Activated T-helper 1 cell treated with anti-CD3 and anti-CD28 coated beads, Interleukin-12 subunit alpha, Interleukin-12 subunit beta, Interleukin-2, Interleukin-4 antibody, amounts not matched to agents 30 ng/mL and 10 ng/mL and 1 ng/mL, durations not matched to agents 14 hours and 24 hours and 36 hours (primary cell): ENCODE measurements at regions not wholly inside any gene's neighbourhood (a gene's known extent, or its start where the extent isn't known, plus 50 kb on each side); places are given as distances from the start of the nearest gene placed in this dataset.

Source experiments
- DNase-seq: peaks from one replicate; pipeline ENCODE4 v3.0.0; 2021; ENCODE audit warnings: low spot score
- H3K27ac Mint-ChIP-seq: one replicate; pipeline ENCODE4 v1.8.0; 2021; ENCODE audit warnings: mild to moderate bottlenecking, mixed read lengths
- H3K27me3 Mint-ChIP-seq: one replicate; pipeline ENCODE4 v1.8.0; 2022; ENCODE audit warnings: mild to moderate bottlenecking, moderate library complexity, mixed read lengths; ENCODE audit not compliant: insufficient read depth
- H3K36me3 Mint-ChIP-seq: one replicate; pipeline ENCODE4 v1.8.0; 2021; ENCODE audit warnings: low read depth, mixed read lengths
- H3K4me1 Mint-ChIP-seq: one replicate; pipeline ENCODE4 v1.8.0; 2021; ENCODE audit warnings: low read depth, mixed read lengths
- H3K4me3 Mint-ChIP-seq: one replicate; pipeline ENCODE4 v1.8.0; 2021; ENCODE audit warnings: mild to moderate bottlenecking, moderate library complexity, mixed read lengths
- H3K9me3 Mint-ChIP-seq: one replicate; pipeline ENCODE4 v1.8.0; 2021; ENCODE audit warnings: mixed read lengths
- intact Hi-C: fragments of 100-400 bp; cut with micrococcal nuclease; formaldehyde crosslinking; loops from one replicate; pipeline ENCODE4 v1.15.1; 2024

DNA sequence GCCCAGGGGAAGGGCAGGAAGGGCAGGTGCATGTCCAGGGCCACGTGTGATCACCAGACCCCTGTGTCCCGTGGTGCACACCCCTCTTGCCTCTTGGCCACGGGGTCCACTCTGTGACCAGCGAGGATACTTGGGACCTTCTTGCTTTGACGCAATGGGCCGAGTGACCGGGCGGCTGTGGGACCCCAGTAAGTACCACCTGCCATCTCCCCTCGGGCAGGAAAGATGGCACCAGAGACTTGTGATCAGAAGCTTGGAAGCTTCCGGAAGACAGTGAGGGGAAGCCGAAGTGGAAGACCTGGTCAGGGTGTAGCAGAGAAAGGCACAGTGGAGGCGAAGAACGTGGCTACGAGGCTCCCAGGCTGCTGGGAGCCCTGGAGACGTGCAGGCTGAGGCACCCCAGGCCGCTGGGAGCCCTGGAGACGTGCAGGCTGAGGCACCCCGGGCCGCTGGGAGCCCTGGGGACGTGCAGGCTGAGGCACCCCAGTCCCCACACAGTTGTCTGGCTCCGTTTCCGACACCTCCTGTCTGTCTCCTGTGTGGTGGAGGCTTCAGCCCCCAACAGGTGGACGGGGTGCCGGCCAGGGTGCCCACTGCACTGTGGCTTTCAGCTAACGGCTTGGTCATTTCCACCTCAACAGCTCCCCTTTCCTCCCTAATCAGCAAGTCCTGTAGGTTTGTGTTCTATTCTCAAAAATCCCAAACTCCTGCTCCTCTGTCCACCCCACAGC, 663.5 kb downstream of the BRD1 start:
- intact Hi-C loops: no loop called here
- no peak for DNase-seq
- Mint-ChIP-seq H3K4me1 (no peaks in the 10 kb centered on the region), H3K9me3 (no peaks in the 10 kb centered on the region), H3K36me3 (no peaks in the 10 kb centered on the region), H3K4me3 (no peak overlapping the region), H3K27ac (no peak overlapping the region), H3K27me3 (no peaks in the 10 kb centered on the region)

DNA sequence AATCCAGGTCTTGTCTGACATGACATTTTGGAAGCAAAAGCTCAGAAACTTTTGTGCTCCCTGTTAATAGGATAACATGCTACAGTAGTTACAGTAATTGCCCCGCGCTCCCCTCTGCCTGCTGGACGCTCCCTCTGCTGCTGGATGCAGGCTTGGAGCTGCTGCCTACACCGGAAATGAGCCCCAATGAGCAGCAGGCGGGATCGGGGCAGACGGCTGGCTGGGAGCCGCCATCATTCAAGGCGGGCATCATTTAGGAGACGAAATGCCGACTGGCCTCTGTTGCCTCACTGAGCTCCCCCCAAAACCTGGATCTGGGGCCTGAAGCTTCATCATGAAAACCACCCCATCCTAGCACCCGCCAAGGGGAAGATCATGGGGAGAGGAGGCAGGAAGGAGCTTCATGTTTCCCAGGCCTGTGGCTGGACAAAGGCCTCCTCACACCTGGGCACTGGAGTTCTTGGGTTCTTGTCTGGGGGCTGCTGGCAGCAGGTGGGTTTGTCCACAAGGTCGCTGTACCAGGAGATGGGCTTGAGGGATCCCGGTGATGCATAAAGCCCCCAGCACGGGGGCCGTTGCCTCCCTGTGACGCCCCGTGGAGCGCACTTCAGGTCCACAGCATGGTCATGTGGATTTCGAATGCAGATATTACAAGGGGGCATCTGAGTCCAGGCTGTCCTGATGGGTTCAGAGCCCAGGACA, 664.3 kb downstream of the BRD1 start:
- intact Hi-C loops: no loop called here
- no peak for DNase-seq
- no peaks in the 10 kb centered on the region for H3K27me3 Mint-ChIP-seq
- no peaks in the 10 kb centered on the region for H3K4me1 Mint-ChIP-seq
- no peak overlapping the region for H3K27ac Mint-ChIP-seq
- H3K9me3 Mint-ChIP-seq: no peaks in the 10 kb centered on the region
- no peaks in the 10 kb centered on the region for H3K36me3 Mint-ChIP-seq
- H3K4me3 Mint-ChIP-seq: no peak overlapping the region

DNA sequence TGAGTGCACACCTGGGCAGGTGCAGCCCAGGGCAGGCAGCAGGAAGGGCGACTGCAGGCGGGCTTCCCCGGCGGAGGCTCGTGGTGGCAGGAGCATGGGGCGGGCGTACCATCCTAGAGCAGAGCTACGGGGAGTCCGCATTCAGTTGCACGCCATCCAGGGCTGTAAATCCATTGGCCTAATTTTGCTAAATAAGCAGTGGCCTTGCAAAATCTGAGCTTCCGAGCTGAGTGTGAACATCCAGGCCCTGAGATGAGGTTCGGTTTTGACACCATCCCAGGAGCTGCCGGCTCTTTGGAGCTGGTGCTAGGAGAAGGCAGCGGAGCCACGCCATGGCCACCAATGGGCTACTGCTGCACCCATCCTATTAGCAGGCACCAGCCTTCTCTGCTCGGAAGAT, 664.8 kb downstream of the BRD1 start:
- no peak for DNase-seq
- Mint-ChIP-seq H3K9me3 (no peaks in the 10 kb centered on the region), H3K4me1 (no peaks in the 10 kb centered on the region), H3K36me3 (no peaks in the 10 kb centered on the region), H3K4me3 (no peak overlapping the region), H3K27ac (no peak overlapping the region), H3K27me3 (no peaks in the 10 kb centered on the region)
- intact Hi-C loops: no loop called here

DNA sequence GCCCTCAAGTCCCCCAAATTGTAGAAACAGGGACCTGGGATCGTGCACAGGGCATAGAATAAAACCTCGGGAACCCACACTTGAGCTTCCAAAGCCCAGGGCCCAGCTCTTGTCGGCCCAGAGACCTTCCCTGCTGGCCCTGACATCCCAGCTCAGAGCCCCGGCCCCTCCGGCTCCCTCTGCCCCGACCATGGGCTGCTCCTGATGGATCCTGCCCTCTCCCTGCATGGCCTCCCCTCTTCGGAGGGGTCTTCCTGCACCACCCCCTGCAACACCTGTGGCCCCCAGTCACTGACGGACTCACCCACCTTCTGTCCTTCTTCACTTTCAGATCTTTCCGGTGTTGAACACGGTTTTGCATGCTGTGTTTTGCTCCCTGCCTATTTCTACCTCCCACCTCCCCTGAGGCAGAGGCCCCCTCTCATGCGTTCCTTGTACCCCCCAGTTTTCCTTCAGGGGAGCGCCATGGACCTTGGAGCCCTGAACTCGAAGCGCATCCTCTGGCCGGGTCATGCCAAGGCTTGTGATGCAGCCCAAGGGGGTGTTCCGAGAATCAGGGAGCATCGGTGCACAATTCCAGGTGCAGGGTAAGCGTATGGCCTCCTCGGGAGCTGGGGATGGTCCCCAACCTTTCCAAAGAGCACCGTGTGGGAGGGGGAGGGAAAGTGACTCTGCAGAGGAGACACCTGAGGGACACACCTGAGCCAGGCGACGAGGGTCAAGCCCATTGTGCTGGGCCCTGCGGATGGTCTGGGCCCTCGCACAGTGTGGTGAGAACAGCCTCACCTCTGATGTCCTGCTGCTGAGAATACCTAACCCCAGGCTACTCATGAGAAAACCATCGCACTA, 666.4 kb downstream of the BRD1 start:
- Mint-ChIP-seq H3K36me3 (no peaks in the 10 kb centered on the region), H3K9me3 (no peaks in the 10 kb centered on the region), H3K27me3 (no peaks in the 10 kb centered on the region), H3K4me1 (no peaks in the 10 kb centered on the region), H3K27ac (no peak overlapping the region), H3K4me3 (no peak overlapping the region)
- DNase-seq: no peak
- intact Hi-C loops: no loop called here

DNA sequence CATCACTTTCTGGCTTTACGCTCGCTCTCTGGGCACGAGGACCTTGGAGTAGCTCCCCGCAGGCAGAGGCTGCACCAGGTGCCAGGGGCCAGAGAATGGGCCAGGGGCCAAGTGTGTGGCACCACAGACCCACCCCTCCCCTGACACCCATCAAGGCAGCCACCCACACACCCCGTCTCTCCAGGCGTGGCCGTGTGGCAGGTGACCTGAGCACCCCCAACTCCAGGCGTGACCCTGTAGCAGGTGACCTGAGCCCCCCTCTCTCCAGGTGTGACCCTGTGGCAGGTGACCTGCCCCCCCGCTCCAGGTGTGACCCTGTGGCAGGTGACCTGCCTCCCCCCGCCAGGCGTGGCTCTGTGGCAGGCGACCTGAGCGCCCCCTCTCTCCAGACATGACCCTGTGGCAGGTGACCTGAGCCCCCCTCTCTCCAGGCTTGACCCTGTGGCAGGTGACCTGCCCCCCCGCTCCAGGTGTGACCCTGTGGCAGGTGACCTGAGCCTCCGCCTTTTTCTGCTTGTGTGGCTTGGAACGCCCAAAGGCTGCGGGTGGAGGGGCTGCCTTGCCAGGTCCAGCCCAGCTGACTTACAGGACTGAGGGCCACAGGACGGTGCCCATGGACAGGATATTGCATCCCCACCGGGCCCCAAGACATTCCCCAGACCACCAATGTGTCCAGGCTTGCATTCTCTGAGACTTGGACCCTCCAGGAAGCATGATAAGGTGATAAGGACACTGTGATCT, 667.2 kb downstream of the BRD1 start:
- Mint-ChIP-seq H3K9me3 (no peaks in the 10 kb centered on the region), H3K4me3 (no peak overlapping the region), H3K4me1 (no peaks in the 10 kb centered on the region), H3K27me3 (no peaks in the 10 kb centered on the region), H3K27ac (no peak overlapping the region), H3K36me3 (no peaks in the 10 kb centered on the region)
- intact Hi-C loops: no loop called here
- DNase-seq: no peak

DNA sequence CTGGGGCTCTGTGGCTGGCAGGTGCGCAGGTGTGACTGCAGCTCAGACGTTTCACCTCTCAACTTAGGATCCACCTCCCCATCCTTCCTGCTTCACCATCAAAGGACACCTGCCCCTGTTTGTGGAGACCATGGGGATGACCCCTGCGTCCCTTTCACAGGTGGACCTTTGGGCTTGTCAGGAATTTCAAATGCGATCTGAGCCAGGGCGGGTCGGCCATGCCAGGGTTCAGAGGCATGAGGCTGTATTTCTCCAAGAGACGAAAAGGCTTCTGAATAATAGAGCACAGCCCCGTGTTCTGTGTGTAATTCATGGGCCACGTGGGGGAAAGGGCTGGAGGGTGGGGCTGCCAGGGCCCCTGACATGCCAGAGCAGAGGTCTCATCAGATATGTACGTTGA, 668.0 kb downstream of the BRD1 start:
- no peak for DNase-seq
- H3K36me3 Mint-ChIP-seq: no peaks in the 10 kb centered on the region
- H3K9me3 Mint-ChIP-seq: no peaks in the 10 kb centered on the region
- intact Hi-C loops: no loop called here
- no peak overlapping the region for H3K4me3 Mint-ChIP-seq
- no peak overlapping the region for H3K27ac Mint-ChIP-seq
- H3K4me1 Mint-ChIP-seq: no peaks in the 10 kb centered on the region
- no peaks in the 10 kb centered on the region for H3K27me3 Mint-ChIP-seq

DNA sequence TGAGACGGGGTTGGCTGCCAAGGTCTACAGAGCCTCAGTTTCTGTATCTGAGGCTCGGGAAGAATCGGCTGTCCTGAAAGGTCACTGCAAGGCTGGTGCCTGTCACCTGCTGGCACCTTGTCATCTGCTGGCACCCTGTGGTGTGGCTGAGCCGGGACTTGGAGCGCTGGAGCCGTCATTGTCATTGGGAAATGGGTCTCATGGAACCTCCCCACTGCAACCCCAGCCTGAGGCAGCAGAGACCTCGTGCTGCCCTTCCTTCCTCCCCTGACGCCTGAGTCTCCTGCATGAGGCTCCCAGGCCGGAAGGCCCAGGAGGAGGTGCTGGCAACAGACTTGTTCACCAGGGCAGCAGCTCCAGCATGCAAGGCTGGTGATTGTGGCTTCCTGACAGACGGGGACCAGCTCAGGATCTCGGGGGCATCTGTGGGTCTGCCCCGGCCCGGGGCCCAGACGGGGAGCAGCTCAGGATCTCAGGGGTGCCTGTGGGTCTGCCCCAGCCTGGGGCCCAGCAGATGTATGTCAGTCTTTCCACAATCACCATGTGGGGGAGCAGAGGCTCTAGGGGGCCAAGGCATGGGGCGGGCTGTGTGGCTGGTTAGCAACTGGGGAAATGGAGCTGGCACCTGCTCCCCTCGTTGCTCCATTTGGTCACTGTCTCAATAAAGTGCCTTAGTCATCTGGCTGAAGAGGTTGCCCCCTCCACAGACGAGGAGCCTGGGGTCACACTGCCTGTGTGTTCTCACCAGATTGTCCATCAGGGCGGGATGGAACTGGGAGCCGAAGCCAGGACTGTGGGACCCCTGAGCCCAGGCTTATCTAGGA, 668.7 kb downstream of the BRD1 start:
- intact Hi-C loops: no loop called here
- H3K4me3 Mint-ChIP-seq: no peak overlapping the region
- H3K9me3 Mint-ChIP-seq: no peaks in the 10 kb centered on the region
- no peaks in the 10 kb centered on the region for H3K4me1 Mint-ChIP-seq
- DNase-seq: no peak
- H3K36me3 Mint-ChIP-seq: no peaks in the 10 kb centered on the region
- no peak overlapping the region for H3K27ac Mint-ChIP-seq
- no peaks in the 10 kb centered on the region for H3K27me3 Mint-ChIP-seq

DNA sequence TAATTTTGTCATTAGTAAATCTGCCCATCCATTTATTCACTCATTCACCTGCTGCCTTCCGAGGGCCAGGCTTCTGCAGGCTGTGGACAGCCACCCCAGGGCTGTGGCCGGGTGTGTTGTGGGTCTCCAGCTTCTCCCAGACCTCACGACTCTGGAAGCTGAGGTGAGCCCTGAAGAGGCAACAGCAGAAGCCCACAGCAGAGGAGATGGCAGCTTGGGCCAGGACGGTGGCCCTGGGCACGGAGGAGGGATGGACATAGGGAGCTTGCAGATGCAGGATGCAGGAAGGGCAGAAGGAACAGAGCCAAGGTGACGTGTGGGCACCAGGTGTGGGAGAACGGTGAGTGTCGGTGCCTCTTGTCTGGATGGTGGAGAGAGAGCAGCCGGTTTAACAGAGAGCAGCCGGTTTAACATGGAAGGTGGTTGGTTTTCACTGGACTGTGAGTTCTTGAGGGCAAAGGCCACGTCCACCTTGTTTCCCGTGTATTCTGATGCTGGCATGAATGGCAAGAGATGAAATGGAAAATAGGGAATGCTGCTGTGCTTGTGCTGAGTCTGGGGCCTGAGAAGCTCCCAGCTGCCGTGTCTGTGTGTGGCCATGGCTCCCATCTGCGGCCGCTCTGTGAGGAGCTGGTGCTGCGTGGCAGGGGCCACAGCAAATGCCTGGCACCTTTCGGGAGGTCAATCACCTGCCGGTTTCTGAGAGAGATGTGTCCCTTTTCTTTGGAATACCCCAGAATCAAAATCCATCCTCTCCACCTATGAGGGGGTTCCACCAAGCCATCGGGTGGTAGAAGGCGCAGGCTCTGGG, 669.9 kb downstream of the BRD1 start:
- no peak overlapping the region for H3K4me3 Mint-ChIP-seq
- no peak for DNase-seq
- no peaks in the 10 kb centered on the region for H3K27me3 Mint-ChIP-seq
- intact Hi-C loops: no loop called here
- no peaks in the 10 kb centered on the region for H3K9me3 Mint-ChIP-seq
- no peaks in the 10 kb centered on the region for H3K4me1 Mint-ChIP-seq
- no peaks in the 10 kb centered on the region for H3K36me3 Mint-ChIP-seq
- no peak overlapping the region for H3K27ac Mint-ChIP-seq

DNA sequence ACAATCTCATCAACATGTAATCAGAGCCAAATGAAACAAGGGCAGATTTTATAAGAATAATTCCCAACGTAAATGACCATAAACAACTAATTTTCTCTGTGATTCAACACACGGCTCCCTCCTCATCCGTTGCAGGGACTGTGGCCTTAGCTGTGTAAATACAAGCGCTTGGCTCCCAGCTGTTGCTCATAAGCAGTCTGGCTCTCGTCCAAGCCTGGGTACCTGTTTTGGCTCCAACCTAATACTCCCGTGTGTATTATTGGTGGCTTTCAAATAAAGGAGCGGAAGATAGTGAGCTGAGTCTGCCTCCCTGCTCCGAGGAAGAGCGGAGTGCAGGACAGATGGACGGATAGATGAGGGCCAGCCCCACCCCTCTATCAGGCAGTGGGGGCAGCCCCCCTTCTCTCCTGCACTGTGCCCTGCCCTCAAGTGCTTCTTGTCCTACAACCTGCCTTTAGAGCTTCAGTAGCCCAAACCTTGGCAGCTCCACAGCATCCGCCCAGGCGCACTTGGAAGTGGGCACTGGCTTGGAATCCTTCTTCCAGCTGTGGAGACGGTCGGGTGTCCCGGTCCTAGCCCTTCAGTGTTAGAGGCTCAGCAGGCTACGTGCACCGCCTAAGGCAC, 670.9 kb downstream of the BRD1 start:
- no peaks in the 10 kb centered on the region for H3K36me3 Mint-ChIP-seq
- H3K4me3 Mint-ChIP-seq: no peak overlapping the region
- H3K27ac Mint-ChIP-seq: no peak overlapping the region
- no peaks in the 10 kb centered on the region for H3K27me3 Mint-ChIP-seq
- H3K4me1 Mint-ChIP-seq: no peaks in the 10 kb centered on the region
- no peaks in the 10 kb centered on the region for H3K9me3 Mint-ChIP-seq
- no peak for DNase-seq
- intact Hi-C loops: no loop called here

DNA sequence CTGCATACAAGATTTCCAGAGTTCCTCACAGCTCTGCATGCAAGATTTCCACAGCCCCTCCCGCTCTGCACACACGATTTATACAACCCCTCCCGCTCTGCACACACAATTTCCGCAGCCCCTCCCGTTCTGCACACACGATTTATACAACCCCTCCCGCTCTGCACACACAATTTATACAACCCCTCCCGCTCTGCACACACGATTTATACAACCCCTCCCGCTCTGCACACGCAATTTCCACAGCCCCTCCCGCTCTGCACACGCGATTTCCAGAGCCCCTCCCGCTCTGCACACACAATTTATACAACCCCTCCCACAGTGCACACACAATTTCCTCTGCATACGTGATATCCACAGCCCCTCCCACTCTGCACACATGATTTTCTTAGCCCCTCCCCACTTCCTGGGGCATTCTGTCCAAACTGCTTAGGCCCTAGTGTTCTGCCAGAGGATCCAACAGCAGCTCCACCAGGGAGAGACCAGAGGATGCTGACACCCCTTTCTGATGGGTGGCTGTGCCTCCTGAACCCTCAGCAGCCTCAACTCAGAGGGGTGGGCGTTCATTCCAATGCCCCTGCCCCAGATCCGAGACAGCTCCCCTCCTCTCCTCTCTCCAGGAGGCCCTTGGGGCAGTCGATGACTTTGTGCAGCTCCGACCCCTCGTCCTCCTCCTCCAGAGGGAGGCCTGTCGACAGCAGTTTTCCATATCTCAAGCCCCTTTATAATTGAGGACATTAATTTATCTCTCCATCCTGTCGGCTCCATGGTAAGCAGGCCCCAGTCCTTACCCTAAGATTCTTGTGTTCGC, 671.7 kb downstream of the BRD1 start:
- Mint-ChIP-seq H3K27ac (no peak overlapping the region), H3K36me3 (no peaks in the 10 kb centered on the region)

More for the DNA sequence above, 671.7 kb downstream of the BRD1 start:
- no peaks in the 10 kb centered on the region for H3K9me3 Mint-ChIP-seq
- H3K4me1 Mint-ChIP-seq: no peaks in the 10 kb centered on the region
- no peak for DNase-seq
- intact Hi-C loops: no loop called here
- no peaks in the 10 kb centered on the region for H3K27me3 Mint-ChIP-seq
- no peak overlapping the region for H3K4me3 Mint-ChIP-seq
